ENCODE measurements at regions not wholly inside any gene's neighbourhood (a gene's known extent, or its start where the extent isn't known, plus 50 kb on each side); places are given as distances from the start of the nearest gene placed in this dataset.

- H3K36me3 ChIP-seq (ENCODE audit: insufficient read depth, low read length) = no peaks in the 10 kb centered on the region
- no peak overlapping the region for H3K4me3 ChIP-seq (ENCODE audit: low read length)
- H3K4me1 ChIP-seq (ENCODE audit: insufficient read depth, low read length) = no peaks in the 10 kb centered on the region
- H2AFZ ChIP-seq (ENCODE audit: low read depth, low read length) = no peak overlapping the region
- no peaks in the 10 kb centered on the region for H3K9me3 ChIP-seq (ENCODE audit: low read length)
- H3K27me3 ChIP-seq (ENCODE audit: insufficient read depth, low read length) = no peaks in the 10 kb centered on the region
Measured at GRCh38 chr13:34335014-34336007, 517.4 kb downstream of the RFC3 start.

- Histone ChIP-seq H3K27me3 (ENCODE audit: insufficient read depth, low read length) (no peaks in the 10 kb centered on the region), H3K4me1 (ENCODE audit: insufficient read depth, low read length) (no peaks in the 10 kb centered on the region), H2AFZ (ENCODE audit: low read depth, low read length) (no peak overlapping the region), H3K36me3 (ENCODE audit: insufficient read depth, low read length) (no peaks in the 10 kb centered on the region), H3K9me3 (ENCODE audit: low read length) (no peaks in the 10 kb centered on the region), H3K4me3 (ENCODE audit: low read length) (no peak overlapping the region)
Measured at GRCh38 chr13:34338102-34338501, 520.2 kb downstream of the RFC3 start.

- Histone ChIP-seq H3K27me3 (ENCODE audit: insufficient read depth, low read length) (no peaks in the 10 kb centered on the region), H3K4me3 (ENCODE audit: low read length) (no peak overlapping the region), H3K9me3 (ENCODE audit: low read length) (no peaks in the 10 kb centered on the region), H3K36me3 (ENCODE audit: insufficient read depth, low read length) (no peaks in the 10 kb centered on the region), H2AFZ (ENCODE audit: low read depth, low read length) (no peak overlapping the region), H3K4me1 (ENCODE audit: insufficient read depth, low read length) (no peaks in the 10 kb centered on the region)
Measured at GRCh38 chr13:34340534-34340933, 522.6 kb downstream of the RFC3 start.

GRCh38 chr13:34343413-34343940, 525.5 kb downstream of the RFC3 start:
- Histone ChIP-seq H3K27me3 (ENCODE audit: insufficient read depth, low read length) (no peaks in the 10 kb centered on the region), H3K9me3 (ENCODE audit: low read length) (no peaks in the 10 kb centered on the region), H3K4me3 (ENCODE audit: low read length) (no peak overlapping the region), H3K4me1 (ENCODE audit: insufficient read depth, low read length) (no peaks in the 10 kb centered on the region), H3K36me3 (ENCODE audit: insufficient read depth, low read length) (no peaks in the 10 kb centered on the region), H2AFZ (ENCODE audit: low read depth, low read length) (no peak overlapping the region)

GRCh38 chr13:34344816-34345215, 526.9 kb downstream of the RFC3 start:
- no peaks in the 10 kb centered on the region for H3K27me3 ChIP-seq (ENCODE audit: insufficient read depth, low read length)
- H3K36me3 ChIP-seq (ENCODE audit: insufficient read depth, low read length) = no peaks in the 10 kb centered on the region
- H3K9me3 ChIP-seq (ENCODE audit: low read length) = no peaks in the 10 kb centered on the region
- no peak overlapping the region for H3K4me3 ChIP-seq (ENCODE audit: low read length)
- no peaks in the 10 kb centered on the region for H3K4me1 ChIP-seq (ENCODE audit: insufficient read depth, low read length)
- no peak overlapping the region for H2AFZ ChIP-seq (ENCODE audit: low read depth, low read length)

GRCh38 chr13:34345258-34345965, 527.5 kb downstream of the RFC3 start:
- Histone ChIP-seq H3K4me1 (ENCODE audit: insufficient read depth, low read length) (no peaks in the 10 kb centered on the region), H3K36me3 (ENCODE audit: insufficient read depth, low read length) (no peaks in the 10 kb centered on the region), H2AFZ (ENCODE audit: low read depth, low read length) (no peak overlapping the region), H3K9me3 (ENCODE audit: low read length) (no peaks in the 10 kb centered on the region), H3K27me3 (ENCODE audit: insufficient read depth, low read length) (no peaks in the 10 kb centered on the region), H3K4me3 (ENCODE audit: low read length) (no peak overlapping the region)

GRCh38 chr13:34346626-34347025, 528.7 kb downstream of the RFC3 start:
- no peaks in the 10 kb centered on the region for H3K27me3 ChIP-seq (ENCODE audit: insufficient read depth, low read length)
- H3K4me1 ChIP-seq (ENCODE audit: insufficient read depth, low read length) = no peaks in the 10 kb centered on the region
- no peak overlapping the region for H3K4me3 ChIP-seq (ENCODE audit: low read length)

GRCh38 chr13:34347784-34348573, 530.0 kb downstream of the RFC3 start:
- no peaks in the 10 kb centered on the region for H3K4me1 ChIP-seq (ENCODE audit: insufficient read depth, low read length)
- H2AFZ ChIP-seq (ENCODE audit: low read depth, low read length) = no peak overlapping the region
- H3K36me3 ChIP-seq (ENCODE audit: insufficient read depth, low read length) = no peaks in the 10 kb centered on the region
- H3K27me3 ChIP-seq (ENCODE audit: insufficient read depth, low read length) = no peaks in the 10 kb centered on the region
- no peak overlapping the region for H3K4me3 ChIP-seq (ENCODE audit: low read length)
- no peaks in the 10 kb centered on the region for H3K9me3 ChIP-seq (ENCODE audit: low read length)

More at GRCh38 chr13:34346626-34347025, 528.7 kb downstream of the RFC3 start:
- H3K9me3 ChIP-seq (ENCODE audit: low read length) = no peaks in the 10 kb centered on the region
- H2AFZ ChIP-seq (ENCODE audit: low read depth, low read length) = no peak overlapping the region
- H3K36me3 ChIP-seq (ENCODE audit: insufficient read depth, low read length) = no peaks in the 10 kb centered on the region

GRCh38 chr13:34349091-34349722, 531.3 kb downstream of the RFC3 start:
- Histone ChIP-seq H3K4me3 (ENCODE audit: low read length) (no peak overlapping the region), H3K36me3 (ENCODE audit: insufficient read depth, low read length) (no peaks in the 10 kb centered on the region), H3K9me3 (ENCODE audit: low read length) (no peaks in the 10 kb centered on the region), H2AFZ (ENCODE audit: low read depth, low read length) (no peak overlapping the region), H3K27me3 (ENCODE audit: insufficient read depth, low read length) (no peaks in the 10 kb centered on the region), H3K4me1 (ENCODE audit: insufficient read depth, low read length) (no peaks in the 10 kb centered on the region)

- no peak overlapping the region for H2AFZ ChIP-seq (ENCODE audit: low read depth, low read length)
- no peaks in the 10 kb centered on the region for H3K9me3 ChIP-seq (ENCODE audit: low read length)
- H3K4me3 ChIP-seq (ENCODE audit: low read length) = no peak overlapping the region
- H3K4me1 ChIP-seq (ENCODE audit: insufficient read depth, low read length) = no peaks in the 10 kb centered on the region
- no peaks in the 10 kb centered on the region for H3K27me3 ChIP-seq (ENCODE audit: insufficient read depth, low read length)
- no peaks in the 10 kb centered on the region for H3K36me3 ChIP-seq (ENCODE audit: insufficient read depth, low read length)
Measured at GRCh38 chr13:34350671-34351070, 532.7 kb downstream of the RFC3 start.

GRCh38 chr13:34351134-34351533, 533.2 kb downstream of the RFC3 start:
- no peaks in the 10 kb centered on the region for H3K36me3 ChIP-seq (ENCODE audit: insufficient read depth, low read length)
- H3K4me3 ChIP-seq (ENCODE audit: low read length) = no peak overlapping the region
- no peak overlapping the region for H2AFZ ChIP-seq (ENCODE audit: low read depth, low read length)
- H3K9me3 ChIP-seq (ENCODE audit: low read length) = no peaks in the 10 kb centered on the region
- no peaks in the 10 kb centered on the region for H3K4me1 ChIP-seq (ENCODE audit: insufficient read depth, low read length)
- H3K27me3 ChIP-seq (ENCODE audit: insufficient read depth, low read length) = no peaks in the 10 kb centered on the region

GRCh38 chr13:34352958-34353357, 535.0 kb downstream of the RFC3 start:
- H2AFZ ChIP-seq (ENCODE audit: low read depth, low read length) = no peak overlapping the region
- H3K9me3 ChIP-seq (ENCODE audit: low read length) = no peaks in the 10 kb centered on the region
- no peak overlapping the region for H3K4me3 ChIP-seq (ENCODE audit: low read length)
- H3K36me3 ChIP-seq (ENCODE audit: insufficient read depth, low read length) = no peaks in the 10 kb centered on the region
- no peaks in the 10 kb centered on the region for H3K4me1 ChIP-seq (ENCODE audit: insufficient read depth, low read length)
- H3K27me3 ChIP-seq (ENCODE audit: insufficient read depth, low read length) = no peaks in the 10 kb centered on the region

Data from neuron (in vitro differentiated cells).